GM21619 (cell line): ENCODE measurements at regions not wholly inside any gene's neighbourhood (a gene's known extent, or its start where the extent isn't known, plus 50 kb on each side); places are given as distances from the start of the nearest gene placed in this dataset.

Experiments used
- ATAC-seq: cut with Tn5 transposase; IDR thresholded peaks from one replicate; pipeline ENCODE4 v1.9.1; 2021; ENCODE audit not compliant: unreplicated experiment

DNA sequence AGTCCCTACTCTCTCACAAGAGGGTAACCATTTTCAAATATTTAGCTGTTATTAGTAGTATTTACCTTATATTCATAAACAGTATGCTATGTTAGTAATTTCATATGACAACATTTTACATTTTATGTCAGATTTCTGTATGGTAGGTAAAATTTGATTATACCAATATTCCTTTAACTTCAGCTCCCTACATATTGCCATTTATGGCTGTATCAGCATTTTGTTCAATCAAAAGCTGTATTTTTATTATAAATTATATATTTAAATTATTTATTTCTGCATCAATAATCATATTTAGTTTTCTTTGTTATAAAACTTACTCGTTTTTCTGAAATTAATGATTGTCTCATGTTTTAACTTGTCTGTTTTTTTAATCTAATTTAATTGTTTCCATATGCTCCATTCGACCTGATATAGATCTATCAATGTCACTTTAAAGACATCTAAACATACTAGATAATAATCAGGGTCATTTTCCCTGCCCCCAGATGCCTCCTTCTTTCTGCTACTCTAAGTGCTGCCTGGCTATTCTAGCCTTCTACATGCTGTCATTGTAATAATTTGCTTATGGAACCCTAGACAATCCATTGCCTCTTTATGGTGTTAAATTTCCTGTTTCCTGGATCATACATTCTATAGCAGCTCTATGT, 1976.7 kb upstream of the ADGRL3 start:
- ATAC-seq, result no peak

DNA sequence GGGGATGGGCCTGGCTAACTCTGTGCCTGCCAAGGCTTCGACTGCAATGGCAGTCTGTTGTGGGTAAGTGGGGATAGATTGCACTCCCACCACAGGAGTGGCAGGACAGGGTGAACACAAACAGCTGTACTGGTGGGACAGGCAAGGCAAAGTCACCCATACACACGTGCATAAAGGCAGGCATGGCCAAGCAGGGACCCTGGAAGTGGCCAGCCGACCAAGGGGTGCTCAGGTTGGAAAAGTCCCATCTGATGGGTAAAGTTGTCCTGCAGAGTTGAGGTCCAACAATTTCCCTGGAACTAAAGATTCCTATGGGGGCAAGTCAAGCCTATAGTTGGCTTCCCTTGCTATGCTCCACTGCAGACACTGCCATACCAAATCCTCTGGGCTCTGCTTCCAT, 1961.9 kb upstream of the ADGRL3 start:
- no peak for ATAC-seq

DNA sequence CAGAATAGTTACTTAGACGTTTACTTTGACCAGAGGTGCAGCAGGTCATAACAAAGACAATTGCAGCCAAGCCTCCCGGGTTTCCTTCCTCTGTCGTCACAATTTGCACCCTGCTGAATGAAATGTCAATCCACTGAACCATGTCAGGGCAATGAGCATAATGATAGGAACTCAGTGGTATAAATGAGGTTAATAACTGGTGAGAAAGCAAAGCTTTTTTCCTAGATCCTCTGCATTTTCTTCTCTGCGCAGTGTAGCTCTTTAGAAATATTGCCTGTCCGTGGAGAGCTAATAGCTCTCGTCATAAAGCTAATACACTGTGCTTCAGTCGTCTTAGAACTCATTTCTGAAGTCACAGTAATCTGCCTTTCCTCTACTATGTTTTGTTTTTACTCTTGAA, 1960.1 kb upstream of the ADGRL3 start:
- no peak for ATAC-seq

DNA sequence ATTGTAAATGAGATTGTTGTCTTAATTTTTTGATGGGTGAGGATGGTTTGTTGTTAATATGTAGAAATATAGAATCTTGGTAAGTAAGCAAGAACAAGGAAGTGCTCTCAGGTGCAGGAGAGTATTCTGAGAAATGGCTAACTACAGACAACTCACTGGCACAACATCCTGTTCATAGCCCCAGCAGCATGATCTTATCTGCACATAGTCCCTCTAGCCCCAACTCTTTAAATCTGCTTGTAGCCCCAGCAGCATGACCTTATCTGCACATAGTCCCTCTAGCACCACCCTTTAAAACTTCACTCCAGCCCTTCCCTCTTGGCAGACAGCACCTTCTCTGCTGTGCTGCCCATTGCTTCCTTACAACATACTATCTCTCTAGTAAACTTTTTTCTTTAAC, 1957.1 kb upstream of the ADGRL3 start:
- ATAC-seq, result no peak

DNA sequence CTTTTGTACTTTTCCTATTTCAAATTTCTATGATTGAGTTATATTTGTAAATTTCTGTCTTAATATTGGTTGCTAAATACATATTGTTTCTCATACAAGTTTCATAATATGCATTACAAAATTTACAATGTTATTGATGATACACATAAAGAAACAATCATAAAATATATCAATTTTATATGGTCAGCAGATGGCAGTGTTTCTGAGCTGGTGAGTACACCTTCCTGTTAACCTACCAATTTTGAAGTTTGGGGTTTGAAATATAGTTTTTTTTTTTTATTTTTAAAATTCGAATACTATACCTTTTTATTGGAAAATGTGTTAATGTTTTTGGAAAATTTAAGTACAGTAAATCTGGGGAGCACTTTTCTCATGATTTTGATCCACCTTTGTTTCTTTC, 1953.1 kb upstream of the ADGRL3 start:
- ATAC-seq, result no peak

DNA sequence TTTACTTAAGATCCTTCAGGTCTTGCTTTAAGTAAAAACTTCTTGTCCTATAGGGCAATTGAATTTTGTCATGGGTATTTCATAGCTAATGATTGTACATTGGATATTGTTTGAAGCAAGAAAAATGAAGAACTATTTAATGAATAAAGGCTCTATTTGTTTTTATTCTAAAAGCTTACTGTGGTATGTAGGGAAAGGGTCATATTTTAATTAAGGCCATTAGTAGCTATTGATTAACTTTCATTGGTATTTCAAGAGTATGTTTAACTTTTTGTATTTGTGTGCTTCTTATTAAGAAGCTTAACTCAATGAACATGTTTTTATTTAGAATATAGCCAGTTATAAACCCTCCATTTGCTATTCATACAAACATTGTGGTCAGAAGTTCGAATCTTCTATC, 1951.8 kb upstream of the ADGRL3 start:
- no peak for ATAC-seq

DNA sequence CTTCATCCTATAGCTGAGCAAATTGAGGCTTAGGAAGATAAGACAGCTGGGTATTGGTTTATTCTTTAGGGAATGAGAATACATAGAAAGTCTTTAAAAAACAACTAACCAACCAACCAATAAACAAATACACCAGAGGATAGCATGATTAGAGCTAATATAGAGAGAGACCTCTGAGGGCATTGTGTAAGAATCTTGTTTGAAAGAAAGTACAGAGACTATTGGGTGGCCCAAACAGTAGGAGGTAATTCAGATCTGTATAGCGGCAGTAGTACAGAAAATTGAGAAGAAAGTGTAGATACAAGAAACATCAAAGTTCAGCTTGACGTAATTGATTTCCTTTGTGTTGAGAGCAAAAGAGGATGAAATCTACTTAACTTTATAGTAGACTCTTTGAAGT, 1951.0 kb upstream of the ADGRL3 start:
- no peak for ATAC-seq

DNA sequence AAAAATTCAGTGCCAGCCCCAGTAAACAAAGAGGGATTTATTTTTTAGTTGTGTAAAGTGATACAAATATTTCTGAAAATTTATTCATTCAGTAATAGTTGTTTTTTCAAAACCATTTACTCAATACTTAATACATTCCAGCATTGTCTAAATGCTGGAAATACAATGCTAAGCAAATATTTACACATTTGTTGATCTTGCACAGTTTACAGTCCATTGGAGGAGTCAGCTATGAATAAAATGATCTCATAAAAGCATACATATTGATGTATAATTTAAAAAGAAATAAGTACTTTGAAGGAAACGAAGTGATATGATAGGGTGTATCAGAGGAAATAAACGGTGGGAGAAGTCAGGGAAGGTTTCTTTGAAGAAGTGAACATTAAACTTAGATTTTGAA, 1942.1 kb upstream of the ADGRL3 start:
- ATAC-seq, result no peak

DNA sequence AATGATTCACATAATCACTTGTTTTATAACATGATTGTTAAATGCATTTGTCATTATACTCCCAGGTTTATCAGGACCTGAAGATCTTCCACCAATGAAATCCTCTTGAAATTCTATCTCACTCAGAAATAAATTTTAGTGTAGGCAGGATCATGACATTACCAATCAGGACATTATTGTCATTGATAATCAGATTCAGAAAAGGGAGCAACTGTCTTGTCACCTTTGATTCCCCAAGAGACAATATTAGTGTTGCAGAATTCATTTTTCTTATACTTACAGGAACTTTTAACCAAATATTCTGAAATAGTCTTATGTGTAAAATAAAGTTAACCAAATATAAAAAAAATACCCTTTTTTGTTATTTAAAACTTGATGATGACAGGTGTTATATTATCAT, 1892.5 kb upstream of the ADGRL3 start:
- ATAC-seq, result no peak

DNA sequence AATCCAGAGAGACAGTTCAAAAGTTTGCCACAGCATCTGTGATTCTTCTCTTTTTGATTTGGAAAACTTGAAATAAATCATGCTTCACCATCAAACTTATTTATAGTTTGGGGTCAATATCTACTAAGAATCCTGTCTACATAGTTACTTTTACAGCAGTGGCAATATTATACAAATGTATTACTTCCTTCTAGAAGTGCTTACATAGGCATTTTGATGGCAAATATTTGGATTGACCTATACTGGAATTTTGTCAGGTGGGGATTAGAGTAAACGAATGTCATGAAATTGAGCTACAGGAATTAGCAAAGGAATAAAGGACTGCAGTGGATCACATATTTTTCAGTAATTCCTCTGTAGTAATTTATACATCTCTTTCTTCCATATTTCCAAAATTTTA, 1885.5 kb upstream of the ADGRL3 start:
- ATAC-seq, result no peak

DNA sequence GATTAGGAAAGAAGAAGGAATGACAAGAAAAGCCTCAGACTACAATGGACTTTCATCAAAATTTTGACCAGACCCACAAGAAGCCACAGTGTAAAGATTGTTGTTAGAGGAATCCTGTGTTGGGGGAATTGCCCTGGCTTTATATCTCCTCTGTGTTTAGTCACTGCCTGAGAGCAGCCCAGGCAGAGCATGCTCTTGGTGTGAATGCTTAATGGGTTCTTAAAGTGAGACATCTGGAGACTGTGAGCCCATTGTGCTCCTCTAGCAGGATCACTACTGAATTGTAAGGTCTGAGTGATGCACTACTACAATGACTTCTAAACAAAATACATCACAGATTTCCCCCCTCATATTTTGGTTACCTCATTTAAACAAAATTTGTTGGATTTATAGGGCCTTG, 1860.5 kb upstream of the ADGRL3 start:
- no peak for ATAC-seq

DNA sequence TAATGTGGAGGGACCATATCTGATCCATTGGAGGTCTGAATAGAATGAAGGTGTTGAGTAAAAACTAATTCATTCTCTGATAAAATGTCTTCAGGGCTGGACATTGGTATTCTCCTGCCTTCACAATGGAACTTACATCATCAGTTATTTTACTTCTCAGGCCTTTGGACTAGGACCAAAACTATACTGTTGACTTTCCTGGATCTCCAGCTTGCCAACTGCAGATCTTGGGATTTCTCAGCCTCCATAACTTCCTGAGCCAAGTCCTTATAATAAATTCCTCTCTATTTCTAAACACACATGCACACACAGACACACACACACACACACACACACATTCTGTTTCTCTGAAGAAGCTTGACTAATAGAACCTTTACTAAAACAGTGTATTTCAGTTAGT, 1858.6 kb upstream of the ADGRL3 start:
- ATAC-seq, result no peak

DNA sequence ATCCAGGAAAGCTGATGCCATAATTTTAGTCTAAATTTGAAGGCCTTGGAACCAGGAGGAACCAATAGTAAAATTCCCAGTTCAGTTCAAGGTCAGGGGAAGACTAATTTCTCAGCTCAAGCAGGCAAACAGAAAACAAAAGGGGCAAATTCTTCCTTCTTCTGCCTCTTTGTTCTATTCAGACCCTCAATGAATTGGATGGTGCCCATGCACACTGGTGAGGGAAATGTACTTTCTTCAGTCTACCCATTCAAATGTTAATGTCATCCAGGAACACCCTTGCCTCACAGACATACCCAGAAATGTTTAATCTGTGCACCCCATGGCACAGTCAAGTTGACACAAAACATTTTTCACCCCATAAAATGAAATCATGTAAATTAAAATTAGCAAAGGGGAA, 1851.2 kb upstream of the ADGRL3 start:
- ATAC-seq, result no peak

DNA sequence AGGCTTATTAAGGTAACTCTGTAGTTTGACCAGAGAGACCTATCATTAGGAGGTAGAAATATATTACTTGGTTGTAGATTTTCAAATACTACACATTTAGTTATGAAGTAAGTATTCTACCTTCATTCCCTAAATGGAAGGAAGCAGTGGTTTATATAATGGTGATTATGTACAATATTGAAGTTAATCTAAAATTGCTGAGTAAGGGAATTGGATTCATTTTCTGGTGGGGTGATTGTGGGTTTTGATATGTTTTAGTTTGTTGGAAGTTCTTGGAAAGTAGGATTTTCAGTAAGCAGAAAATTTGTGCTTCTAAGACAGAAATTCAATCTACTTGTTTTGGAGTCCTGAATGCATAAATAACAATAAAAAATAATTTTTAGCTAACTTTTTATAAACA, 1830.9 kb upstream of the ADGRL3 start:
- ATAC-seq, result no peak

DNA sequence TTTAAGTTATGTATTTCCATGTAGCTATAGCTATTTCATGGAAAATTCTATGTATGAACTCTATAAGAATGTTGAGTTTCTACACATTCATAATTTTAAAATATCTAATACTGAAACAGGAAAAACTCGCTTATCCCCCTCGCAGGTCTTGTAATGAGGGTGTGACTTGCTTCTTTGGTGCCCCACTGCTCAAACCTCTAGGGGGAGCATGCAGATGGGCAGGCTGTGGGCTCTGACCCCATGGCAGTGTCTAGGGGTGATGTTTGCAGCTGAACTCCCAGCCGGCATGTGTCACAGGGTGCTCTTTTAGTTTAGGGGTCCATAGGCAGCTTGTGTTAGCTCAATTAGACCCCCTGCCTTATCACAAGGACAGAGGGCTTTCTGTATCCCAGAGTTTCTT, 1825.7 kb upstream of the ADGRL3 start:
- no peak for ATAC-seq

DNA sequence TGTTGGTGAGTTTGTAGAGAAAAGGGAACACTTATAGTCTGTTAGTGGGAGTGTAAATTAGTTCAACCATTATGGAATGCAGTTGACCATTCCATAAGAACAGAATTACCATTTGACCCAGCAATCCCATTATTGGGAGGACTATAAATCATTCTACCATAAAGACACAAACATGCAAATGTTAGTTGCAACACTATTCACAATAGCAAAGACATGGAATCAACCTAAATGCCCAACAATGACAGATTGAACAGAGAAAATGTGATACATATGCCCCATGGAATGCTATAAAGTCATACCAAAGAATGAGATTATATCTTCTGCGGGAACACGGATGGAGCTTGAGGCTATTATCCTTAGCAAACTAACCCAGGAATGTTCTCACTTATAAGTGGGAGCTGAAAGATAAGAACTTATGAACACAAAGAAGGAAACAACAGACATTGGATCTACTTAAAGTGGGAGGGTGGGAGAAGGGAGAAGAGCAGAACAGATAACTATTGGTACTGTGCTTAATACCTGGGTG, 1819.2 kb upstream of the ADGRL3 start:
- ATAC-seq, result no peak

DNA sequence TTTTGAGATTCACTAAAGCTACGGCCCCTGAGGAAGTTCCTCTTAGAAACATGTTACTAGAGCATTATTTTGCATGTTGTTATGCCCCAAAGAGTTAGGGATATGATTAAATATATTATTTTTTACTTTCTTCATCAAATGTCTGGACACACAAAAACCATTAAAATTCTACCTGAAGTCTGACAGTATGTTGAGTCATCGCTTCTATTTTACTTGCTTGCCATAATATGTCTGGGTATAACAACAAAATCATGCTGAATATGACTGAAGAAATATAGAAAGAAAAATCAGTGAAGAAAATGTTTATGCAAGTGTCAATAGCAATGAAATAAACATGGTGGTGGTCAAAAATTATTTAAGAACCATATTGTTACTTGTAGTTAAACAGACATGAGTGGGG, 1818.5 kb upstream of the ADGRL3 start:
- no peak for ATAC-seq

DNA sequence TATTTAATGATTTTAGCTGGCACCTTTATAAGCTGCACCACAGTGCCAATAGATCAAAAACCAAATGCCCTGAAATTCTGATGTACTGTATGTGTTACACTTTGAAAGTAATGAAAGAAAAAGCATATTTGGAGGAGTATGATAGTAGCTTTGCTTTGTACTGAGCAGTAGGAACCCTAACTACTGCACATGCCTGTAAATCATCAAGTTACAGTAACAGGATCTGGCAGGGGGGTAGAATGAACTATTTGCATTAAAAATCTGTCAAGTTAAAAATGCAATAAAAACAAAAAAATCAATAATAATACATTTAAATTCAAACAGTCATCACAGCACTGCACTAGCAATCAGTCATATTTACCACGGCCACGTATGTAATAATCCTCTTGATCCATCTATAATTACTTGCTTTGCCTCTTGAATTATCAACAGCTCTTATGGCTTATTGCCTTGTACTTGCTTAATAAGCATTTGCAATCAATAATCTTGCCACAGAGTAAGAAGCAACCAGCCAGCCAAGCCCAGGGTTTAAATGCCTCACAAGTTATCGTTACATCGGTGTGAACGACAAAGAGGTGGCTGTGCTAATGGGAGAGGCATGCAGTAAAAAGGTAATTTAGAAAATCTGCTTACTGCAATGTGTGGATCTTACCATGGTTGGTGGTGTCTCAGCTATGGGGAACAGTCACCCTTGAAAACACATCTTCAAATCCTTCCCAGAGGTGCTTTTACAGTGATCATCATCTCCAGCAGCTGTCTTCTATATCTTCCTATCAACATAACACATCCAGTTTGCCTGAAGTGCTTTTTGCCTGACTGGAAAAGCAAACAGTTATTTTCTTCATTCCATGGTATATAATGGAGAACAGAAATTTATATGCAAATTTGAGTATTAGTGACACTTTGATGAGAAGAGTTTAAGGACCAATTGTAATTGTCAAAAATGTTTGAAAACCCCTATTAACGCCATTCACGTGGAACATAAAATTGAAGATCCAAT, 1812.1 kb upstream of the ADGRL3 start:
- no peak for ATAC-seq

DNA sequence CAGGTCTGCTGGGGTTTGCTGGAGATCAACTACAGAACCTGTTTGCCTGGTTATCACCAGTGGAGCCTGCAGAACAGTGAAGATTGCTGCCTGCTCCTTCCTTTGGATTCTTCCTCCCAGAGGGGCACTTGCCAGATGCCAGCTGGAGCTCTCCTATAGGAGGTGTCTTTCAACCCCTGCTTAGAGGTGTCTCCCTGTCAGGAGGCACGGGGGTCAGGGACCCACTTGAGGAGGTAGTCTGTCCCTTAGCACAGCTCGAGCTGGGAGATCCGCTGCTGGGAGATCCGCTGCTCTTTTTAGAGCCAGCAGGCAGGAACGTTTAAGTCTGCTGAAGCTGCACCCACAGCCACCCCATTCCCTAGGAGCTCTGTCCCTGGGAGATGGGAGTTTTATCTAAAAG, 1806.3 kb upstream of the ADGRL3 start:
- no peak for ATAC-seq

DNA sequence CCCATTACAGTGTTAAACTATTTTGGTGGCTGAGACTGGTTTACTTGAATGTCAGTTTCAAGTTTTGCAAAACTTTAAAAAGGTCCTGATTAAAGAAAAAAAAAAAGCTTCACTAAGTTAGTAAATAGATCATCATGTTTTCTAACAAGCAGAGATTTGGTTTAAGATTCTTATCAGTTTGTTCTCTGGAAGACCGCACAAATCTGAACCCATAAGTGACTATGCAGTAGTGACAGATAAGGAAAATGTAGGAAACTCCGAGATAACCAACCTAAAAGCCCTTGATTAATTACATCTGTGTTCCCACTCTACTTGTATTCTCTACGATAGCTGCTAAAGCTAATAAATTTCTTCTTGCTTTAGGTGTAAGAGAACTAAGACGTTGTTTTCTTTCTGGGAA, 1799.8 kb upstream of the ADGRL3 start:
- no peak for ATAC-seq

DNA sequence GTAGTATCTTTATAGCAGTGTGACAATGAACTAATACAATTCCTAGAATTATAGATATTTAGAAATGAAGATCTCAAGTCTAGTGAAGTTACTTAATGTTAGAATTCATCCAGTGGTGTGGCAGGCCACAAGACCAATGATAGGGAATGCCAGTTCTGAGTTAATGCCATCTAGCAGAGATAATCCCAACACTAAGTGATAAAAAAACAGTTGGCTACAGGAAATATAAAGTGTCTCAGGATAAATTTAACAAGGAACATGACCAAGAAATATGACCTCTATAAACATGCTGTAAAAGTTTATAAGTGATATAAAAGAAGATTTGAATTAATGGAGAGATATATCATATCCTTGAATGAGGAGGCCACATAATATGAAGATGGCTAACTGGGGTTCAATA, 1790.5 kb upstream of the ADGRL3 start:
- ATAC-seq, result no peak

DNA sequence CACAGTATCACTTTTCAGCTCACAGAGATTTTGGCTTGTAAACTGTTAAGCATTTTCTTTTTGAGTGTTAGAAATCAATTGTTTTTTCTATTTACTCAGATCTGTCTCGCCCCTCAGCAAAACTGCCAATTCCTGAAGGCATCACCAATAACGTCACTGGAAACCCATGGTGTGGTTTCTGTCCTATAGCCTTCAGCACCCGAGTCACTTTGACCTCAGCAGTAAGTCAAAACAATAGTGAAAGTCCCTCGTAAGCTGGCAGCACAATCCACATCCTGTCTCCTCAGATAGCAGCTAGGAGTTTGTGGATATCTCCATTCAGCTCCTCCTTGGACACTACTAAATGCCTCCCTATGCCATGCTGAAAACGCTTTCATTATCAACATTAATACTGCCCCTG, 1787.4 kb upstream of the ADGRL3 start:
- ATAC-seq, result no peak
